OCI-LY7 (cell line): ENCODE measurements at regions not wholly inside any gene's neighbourhood (a gene's known extent, or its start where the extent isn't known, plus 50 kb on each side); places are given as distances from the start of the nearest gene placed in this dataset.

Source experiments
- CTCF ChIP-seq: fragments of 200-600 bp; sonication (generic); conservative IDR thresholded peaks from 2 replicates; pipeline ENCODE4 v1.5.1; 2014; ENCODE audit warnings: mild to moderate bottlenecking, antibody characterized with exemption, low read length, moderate library complexity, mixed read lengths
- EZH2phosphoT487 ChIP-seq: fragments of 200-600 bp; sonication (generic); IDR thresholded peaks from 2 replicates; pipeline ENCODE4 v1.6.1; 2018; ENCODE audit warnings: low read depth, borderline replicate concordance, mild to moderate bottlenecking, mixed run types, antibody characterized with exemption, low read length, moderate library complexity, mixed read lengths

DNA sequence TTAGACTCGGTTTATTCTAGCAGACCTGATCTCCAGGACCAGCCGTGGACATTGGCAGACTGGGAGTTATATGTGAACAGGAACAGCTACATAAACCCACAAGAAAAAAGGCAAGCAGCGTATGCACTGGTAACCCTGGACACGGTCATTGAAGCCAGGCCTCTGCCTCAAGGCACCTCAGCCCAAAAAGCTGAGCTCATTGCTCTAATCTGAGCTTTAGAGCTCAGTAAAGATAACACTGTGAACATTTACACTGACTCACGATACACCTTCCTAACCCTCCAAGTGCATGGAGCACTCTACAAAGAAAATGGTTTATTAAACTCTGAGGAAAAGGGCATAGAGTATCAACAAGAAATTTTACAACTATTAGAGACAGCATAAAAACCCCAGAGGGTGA, 148.9 kb upstream of the FGF16 start:
- no peak for TF ChIP-seq CTCF
- no peak for TF ChIP-seq EZH2phosphoT487
